ENCODE measurements at regions not wholly inside any gene's neighbourhood (a gene's known extent, or its start where the extent isn't known, plus 50 kb on each side); places are given as distances from the start of the nearest gene placed in this dataset.

DNA sequence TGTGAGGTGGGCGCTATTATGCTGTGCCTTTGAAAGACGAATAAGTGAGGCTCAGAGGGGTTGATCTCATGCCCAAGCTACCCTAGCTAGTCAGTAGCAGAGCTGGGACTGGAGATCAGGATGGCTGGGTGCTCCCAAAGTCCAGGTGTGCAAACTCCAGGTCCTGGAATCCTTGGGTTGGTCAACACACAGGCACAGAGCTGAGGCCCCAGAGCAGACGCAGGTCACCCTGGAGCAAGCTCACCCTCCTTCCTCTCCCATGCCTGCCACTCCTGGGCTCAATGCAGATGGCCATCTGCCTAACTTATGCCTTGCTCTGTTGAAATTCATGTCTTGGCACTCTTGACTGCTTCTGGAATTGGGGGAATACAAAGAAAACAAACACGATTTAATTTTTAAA lies 587.2 kb downstream of the PTPRU start:
- 79 to 85% (median 80%) methylated on average over 4 of the region's 4 CpGs for WGBS, 3 donors
- TF ChIP-seq EP300 (IDR thresholded peaks at IDR 0.05) = no peak
- no peak for TF ChIP-seq POLR2A (IDR thresholded peaks at IDR 0.05)
- TF ChIP-seq, protein P1, sequence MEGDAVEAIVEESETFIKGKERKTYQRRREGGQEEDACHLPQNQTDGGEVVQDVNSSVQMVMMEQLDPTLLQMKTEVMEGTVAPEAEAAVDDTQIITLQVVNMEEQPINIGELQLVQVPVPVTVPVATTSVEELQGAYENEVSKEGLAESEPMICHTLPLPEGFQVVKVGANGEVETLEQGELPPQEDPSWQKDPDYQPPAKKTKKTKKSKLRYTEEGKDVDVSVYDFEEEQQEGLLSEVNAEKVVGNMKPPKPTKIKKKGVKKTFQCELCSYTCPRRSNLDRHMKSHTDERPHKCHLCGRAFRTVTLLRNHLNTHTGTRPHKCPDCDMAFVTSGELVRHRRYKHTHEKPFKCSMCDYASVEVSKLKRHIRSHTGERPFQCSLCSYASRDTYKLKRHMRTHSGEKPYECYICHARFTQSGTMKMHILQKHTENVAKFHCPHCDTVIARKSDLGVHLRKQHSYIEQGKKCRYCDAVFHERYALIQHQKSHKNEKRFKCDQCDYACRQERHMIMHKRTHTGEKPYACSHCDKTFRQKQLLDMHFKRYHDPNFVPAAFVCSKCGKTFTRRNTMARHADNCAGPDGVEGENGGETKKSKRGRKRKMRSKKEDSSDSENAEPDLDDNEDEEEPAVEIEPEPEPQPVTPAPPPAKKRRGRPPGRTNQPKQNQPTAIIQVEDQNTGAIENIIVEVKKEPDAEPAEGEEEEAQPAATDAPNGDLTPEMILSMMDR (IDR thresholded peaks at IDR 0.05) = no peak

GRCh38 chr1:29821605-29822004 lies 585.3 kb downstream of the PTPRU start:
- no peak for DNase-seq
- intact Hi-C loops (cut with DNase I) = no loop called here
- H3K4me1 ChIP-seq (ENCODE audit: insufficient read depth) = no peaks in the 10 kb centered on the region
- H3K36me3 ChIP-seq = no peaks in the 10 kb centered on the region
- TF ChIP-seq EP300 (IDR thresholded peaks at IDR 0.05) = no peak
- TF ChIP-seq, protein P1 (IDR thresholded peaks at IDR 0.05) = no peak
- 87 to 98% (median 90%) methylated on average over 1 of the region's 1 CpG for WGBS, 3 donors
- no peaks in the 10 kb centered on the region for H3K27me3 ChIP-seq
- H3K27ac ChIP-seq = no peak overlapping the region
- H3K4me3 ChIP-seq = no peak overlapping the region
- H3K9me3 ChIP-seq = no peaks in the 10 kb centered on the region

More for the DNA sequence above, 587.2 kb downstream of the PTPRU start:
- H3K4me3 ChIP-seq = no peak overlapping the region
- no peak overlapping the region for H3K27ac ChIP-seq
- no peaks in the 10 kb centered on the region for H3K4me1 ChIP-seq (ENCODE audit: insufficient read depth)
- H3K9me3 ChIP-seq = no peaks in the 10 kb centered on the region
- DNase-seq = no peak
- H3K36me3 ChIP-seq = no peaks in the 10 kb centered on the region
- intact Hi-C loops (cut with DNase I) = no loop called here
- H3K27me3 ChIP-seq = no peaks in the 10 kb centered on the region

GRCh38 chr1:29820401-29820800 lies 584.1 kb downstream of the PTPRU start:
- no peak overlapping the region for H3K27ac ChIP-seq
- no peaks in the 10 kb centered on the region for H3K4me1 ChIP-seq (ENCODE audit: insufficient read depth)
- no peaks in the 10 kb centered on the region for H3K9me3 ChIP-seq
- H3K27me3 ChIP-seq = no peaks in the 10 kb centered on the region
- TF ChIP-seq, protein P1 (IDR thresholded peaks at IDR 0.05) = no peak
- TF ChIP-seq EP300 (IDR thresholded peaks at IDR 0.05) = no peak
- no peak for TF ChIP-seq POLR2A (IDR thresholded peaks at IDR 0.05)
- H3K36me3 ChIP-seq = no peaks in the 10 kb centered on the region
- no peak overlapping the region for H3K4me3 ChIP-seq
- DNase-seq = no peak
- 37 to 57% (median 45%) methylated on average over 2 of the region's 2 CpGs for WGBS, 3 donors
- intact Hi-C loops (cut with DNase I) = no loop called here

DNA sequence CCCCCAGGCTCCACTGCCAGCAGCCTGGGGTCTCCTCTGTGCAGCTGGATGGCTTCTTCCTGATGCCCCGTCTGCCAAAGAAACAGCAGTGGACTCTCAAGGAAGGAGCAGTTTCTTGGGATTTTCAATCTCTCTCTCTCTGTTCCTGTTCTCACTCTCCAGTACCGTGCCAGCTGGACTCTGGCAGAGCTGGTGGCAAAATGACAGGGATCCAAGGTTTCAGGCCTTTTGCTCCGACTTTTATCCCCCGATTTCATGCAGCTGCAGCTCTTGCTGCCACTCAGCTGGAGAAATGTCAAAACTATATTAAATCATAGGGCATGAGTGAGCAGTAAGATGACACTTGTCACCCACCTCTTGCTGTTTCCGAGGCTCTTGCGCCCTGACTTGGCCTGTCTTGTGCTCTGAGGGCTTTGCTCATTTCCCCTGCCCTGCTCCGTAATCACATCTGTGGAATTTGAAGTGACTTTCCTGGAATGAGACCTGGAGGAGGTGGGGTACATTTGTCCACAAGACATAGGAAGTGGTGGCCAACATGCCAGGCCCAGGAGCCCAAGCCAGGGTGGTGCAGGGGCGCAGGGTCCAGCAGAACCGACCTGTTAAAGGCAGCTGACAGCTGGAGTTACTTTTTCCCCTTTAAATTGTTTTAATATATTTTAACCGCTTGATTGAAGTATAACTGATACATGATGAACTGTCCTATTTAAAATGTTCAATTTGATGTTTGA lies 576.2 kb downstream of the PTPRU start:
- 57 to 72% (median 63%) methylated on average over 10 of the region's 10 CpGs for WGBS, 3 donors
- intact Hi-C loops (cut with DNase I) = no loop called here
- Histone ChIP-seq H3K4me1 (ENCODE audit: insufficient read depth) (no peaks in the 10 kb centered on the region), H3K9me3 (no peaks in the 10 kb centered on the region), H3K36me3 (no peaks in the 10 kb centered on the region), H3K4me3 (no peak overlapping the region), H3K27me3 (no peaks in the 10 kb centered on the region), H3K27ac (no peak overlapping the region)
- DNase-seq = no peak
- no peak for TF ChIP-seq POLR2A (IDR thresholded peaks at IDR 0.05)
- TF ChIP-seq EP300 (IDR thresholded peaks at IDR 0.05) = no peak
- TF ChIP-seq, protein P1 (IDR thresholded peaks at IDR 0.05) = no peak

All from ovary (tissue), 7 donors.